Skeletal muscle satellite cell (primary cell): ENCODE measurements at regions not wholly inside any gene's neighbourhood (a gene's known extent, or its start where the extent isn't known, plus 50 kb on each side); places are given as distances from the start of the nearest gene placed in this dataset.

Experiments used
- H3K27me3 ChIP-seq: 2 replicates; pipeline ENCODE4 v1.7.0; 2013; ENCODE audit warnings: low read length; ENCODE audit not compliant: control insufficient read depth, insufficient read depth
- H3K36me3 ChIP-seq: 2 replicates; pipeline ENCODE4 v1.7.0; 2013; ENCODE audit warnings: mild to moderate bottlenecking, control low read depth, low read length; ENCODE audit not compliant: insufficient read depth
- H3K4me1 ChIP-seq: 2 replicates; pipeline ENCODE4 v1.7.0; 2013; ENCODE audit warnings: low read length; ENCODE audit not compliant: control insufficient read depth, insufficient read depth
- H3K4me2 ChIP-seq: 2 replicates; pipeline ENCODE4 v1.7.0; 2013; ENCODE audit warnings: mild to moderate bottlenecking, low read length
- H3K4me3 ChIP-seq: 2 replicates; pipeline ENCODE4 v1.7.0; 2013; ENCODE audit warnings: low read length
- H3K9ac ChIP-seq: 2 replicates; pipeline ENCODE4 v1.7.0; 2013; ENCODE audit warnings: mild to moderate bottlenecking, low read depth, low read length, moderate library complexity
- H3K9me3 ChIP-seq: replicated peaks from 2 replicates; pipeline ENCODE4 v1.7.0; 2013; ENCODE audit warnings: mild to moderate bottlenecking, control low read depth, low read length

GRCh38 chr11:29265792-29266191 is 751.0 kb downstream of the KCNA4 start:
- H3K4me3 ChIP-seq = no peak overlapping the region

DNA sequence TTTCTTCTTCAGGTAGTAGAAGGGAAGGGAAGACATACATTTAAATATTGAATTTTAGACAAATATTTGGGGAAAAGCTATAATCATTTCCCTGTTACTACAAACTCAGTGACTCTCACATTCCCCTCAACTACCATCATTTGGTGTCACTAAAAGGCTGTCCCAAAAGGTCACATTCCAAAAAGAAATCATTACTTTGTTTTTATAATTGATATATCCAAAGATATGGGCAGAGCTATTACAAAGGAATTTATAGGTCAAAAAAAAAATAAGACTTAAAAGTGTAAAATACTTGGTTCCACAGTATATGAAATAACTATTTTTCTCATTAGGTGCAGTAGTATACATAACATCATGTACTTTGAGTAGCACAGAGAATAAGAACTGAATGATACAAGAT is 751.4 kb downstream of the KCNA4 start:
- Histone ChIP-seq H3K4me1 (peaks cover 9% of the 10 kb centered on the region), H3K4me2 (no peak overlapping the region), H3K27me3 (no peaks in the 10 kb centered on the region), H3K9me3 (no peaks in the 10 kb centered on the region), H3K9ac (no peak overlapping the region), H3K4me3 (no peak overlapping the region), H3K36me3 (no peaks in the 10 kb centered on the region)

More at GRCh38 chr11:29265792-29266191, 751.0 kb downstream of the KCNA4 start:
- no peaks in the 10 kb centered on the region for H3K36me3 ChIP-seq
- H3K4me1 ChIP-seq = peaks cover 7% of the 10 kb centered on the region
- H3K27me3 ChIP-seq = no peaks in the 10 kb centered on the region
- H3K9ac ChIP-seq = no peak overlapping the region
- H3K9me3 ChIP-seq = no peaks in the 10 kb centered on the region
- no peak overlapping the region for H3K4me2 ChIP-seq

- H3K9me3 ChIP-seq = no peaks in the 10 kb centered on the region
- H3K9ac ChIP-seq = no peak overlapping the region
- peaks cover 9% of the 10 kb centered on the region for H3K4me1 ChIP-seq
- H3K27me3 ChIP-seq = no peaks in the 10 kb centered on the region
- no peaks in the 10 kb centered on the region for H3K36me3 ChIP-seq
- H3K4me2 ChIP-seq = no peak overlapping the region
- H3K4me3 ChIP-seq = no peak overlapping the region
Observed at GRCh38 chr11:29263971-29264682, 752.7 kb downstream of the KCNA4 start.

- Histone ChIP-seq H3K36me3 (no peaks in the 10 kb centered on the region), H3K4me2 (no peak overlapping the region), H3K27me3 (no peaks in the 10 kb centered on the region), H3K4me3 (no peak overlapping the region), H3K4me1 (peaks cover 9% of the 10 kb centered on the region), H3K9me3 (no peaks in the 10 kb centered on the region), H3K9ac (no peak overlapping the region)
Observed at GRCh38 chr11:29261831-29262230, 755.0 kb downstream of the KCNA4 start.

- no peaks in the 10 kb centered on the region for H3K36me3 ChIP-seq
- H3K4me3 ChIP-seq = no peak overlapping the region
- H3K4me1 ChIP-seq = peaks cover 9% of the 10 kb centered on the region
- H3K27me3 ChIP-seq = no peaks in the 10 kb centered on the region
- H3K4me2 ChIP-seq = no peak overlapping the region
- H3K9me3 ChIP-seq = no peaks in the 10 kb centered on the region
- no peak overlapping the region for H3K9ac ChIP-seq
Observed at GRCh38 chr11:29260939-29261705, 755.7 kb downstream of the KCNA4 start.

DNA sequence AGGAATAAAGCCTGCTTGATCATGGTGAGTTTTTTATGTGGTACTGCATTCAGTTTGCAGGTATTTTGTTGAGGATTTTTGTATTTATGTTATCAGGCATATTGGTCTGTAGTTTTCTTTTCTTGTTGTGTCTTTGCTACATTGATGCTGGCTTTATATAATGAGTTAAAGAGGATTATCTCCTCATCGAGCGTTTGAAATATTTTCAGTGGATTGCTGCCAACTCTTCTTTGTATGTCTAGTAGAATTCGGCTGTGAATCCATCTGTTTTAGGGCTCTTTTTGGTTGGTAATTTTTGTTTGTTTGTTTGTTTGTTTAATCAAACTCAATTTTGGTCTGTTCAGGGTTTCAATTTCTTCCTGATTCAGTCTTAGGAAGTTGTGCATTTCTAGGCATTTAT is 758.4 kb downstream of the KCNA4 start:
- no peaks in the 10 kb centered on the region for H3K9me3 ChIP-seq
- peaks cover 6% of the 10 kb centered on the region for H3K4me1 ChIP-seq
- H3K27me3 ChIP-seq = no peaks in the 10 kb centered on the region
- H3K4me3 ChIP-seq = no peak overlapping the region
- H3K9ac ChIP-seq = no peak overlapping the region
- no peaks in the 10 kb centered on the region for H3K36me3 ChIP-seq
- no peak overlapping the region for H3K4me2 ChIP-seq

DNA sequence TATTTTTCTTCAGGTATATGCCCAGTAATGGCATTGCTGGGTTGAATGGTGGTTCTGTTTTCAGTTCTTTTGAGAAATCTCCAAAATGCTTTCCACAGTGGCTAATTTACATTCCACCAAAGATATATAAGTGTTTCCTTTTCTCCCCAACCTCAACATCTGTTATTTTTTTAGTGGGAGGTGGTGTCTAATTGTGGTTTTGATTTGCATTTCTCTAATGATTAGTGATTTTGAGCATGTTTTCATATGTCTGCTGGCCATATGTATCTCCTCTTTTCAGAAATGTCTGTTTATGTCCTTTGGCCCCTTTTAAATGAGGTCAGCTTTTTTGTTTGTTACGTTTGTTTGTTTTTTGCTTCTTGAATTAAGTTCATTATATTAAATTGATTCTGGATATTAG is 760.2 kb downstream of the KCNA4 start:
- H3K9me3 ChIP-seq = no peaks in the 10 kb centered on the region

DNA sequence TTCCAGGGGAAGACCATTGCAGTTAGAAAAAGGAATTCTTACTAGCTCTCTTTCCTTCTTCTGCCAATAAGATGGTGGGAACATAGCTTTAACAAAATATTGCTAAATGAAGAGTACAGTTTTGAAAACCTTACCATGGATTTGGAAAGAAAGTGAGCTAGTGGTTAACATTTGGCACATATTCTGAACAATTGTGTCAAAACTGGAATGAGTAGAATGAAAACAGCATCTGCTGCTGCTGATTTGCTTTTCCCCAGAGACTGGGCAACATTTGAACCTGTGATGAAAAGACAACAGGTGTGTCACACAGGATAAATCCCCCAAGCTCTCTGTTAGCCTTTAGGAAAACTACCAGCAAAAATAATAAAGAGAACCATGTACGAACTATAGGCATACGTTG is 761.4 kb downstream of the KCNA4 start:
- Histone ChIP-seq H3K4me3 (no peak overlapping the region), H3K4me1 (peaks cover 6% of the 10 kb centered on the region), H3K36me3 (no peaks in the 10 kb centered on the region), H3K9me3 (no peaks in the 10 kb centered on the region), H3K9ac (no peak overlapping the region), H3K4me2 (no peak overlapping the region), H3K27me3 (no peaks in the 10 kb centered on the region)

More for the DNA sequence above, 760.2 kb downstream of the KCNA4 start:
- no peak overlapping the region for H3K9ac ChIP-seq
- H3K4me2 ChIP-seq = no peak overlapping the region
- no peaks in the 10 kb centered on the region for H3K27me3 ChIP-seq
- H3K36me3 ChIP-seq = no peaks in the 10 kb centered on the region
- no peak overlapping the region for H3K4me3 ChIP-seq
- peaks cover 12% of the 10 kb centered on the region for H3K4me1 ChIP-seq

GRCh38 chr11:29251738-29252137 is 765.1 kb downstream of the KCNA4 start:
- H3K9me3 ChIP-seq = no peaks in the 10 kb centered on the region
- no peak overlapping the region for H3K9ac ChIP-seq
- no peaks in the 10 kb centered on the region for H3K36me3 ChIP-seq
- H3K4me3 ChIP-seq = no peak overlapping the region
- H3K4me2 ChIP-seq = no peak overlapping the region
- no peaks in the 10 kb centered on the region for H3K27me3 ChIP-seq
- peaks cover 6% of the 10 kb centered on the region for H3K4me1 ChIP-seq

DNA sequence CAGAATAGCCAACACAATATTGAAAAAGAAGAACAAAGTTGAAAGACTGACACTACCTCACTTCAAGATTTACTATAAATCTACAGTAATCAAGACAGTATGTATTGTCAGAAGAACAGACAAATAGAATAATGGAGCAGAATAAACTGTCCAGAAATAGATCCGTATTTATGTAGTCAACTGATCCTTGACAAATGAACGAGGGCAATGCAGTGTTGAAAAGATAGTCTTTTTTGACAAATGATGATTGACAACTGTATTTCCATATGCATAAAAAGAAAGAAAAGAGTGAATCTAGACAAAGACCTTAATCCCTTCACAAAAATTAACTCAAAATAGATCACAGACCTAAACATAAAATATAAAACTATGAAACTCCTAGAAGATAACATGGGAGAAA is 767.1 kb downstream of the KCNA4 start:
- Histone ChIP-seq H3K4me2 (no peak overlapping the region), H3K36me3 (no peaks in the 10 kb centered on the region), H3K9me3 (no peaks in the 10 kb centered on the region), H3K27me3 (no peaks in the 10 kb centered on the region), H3K9ac (no peak overlapping the region), H3K4me1 (peaks cover 6% of the 10 kb centered on the region), H3K4me3 (no peak overlapping the region)

DNA sequence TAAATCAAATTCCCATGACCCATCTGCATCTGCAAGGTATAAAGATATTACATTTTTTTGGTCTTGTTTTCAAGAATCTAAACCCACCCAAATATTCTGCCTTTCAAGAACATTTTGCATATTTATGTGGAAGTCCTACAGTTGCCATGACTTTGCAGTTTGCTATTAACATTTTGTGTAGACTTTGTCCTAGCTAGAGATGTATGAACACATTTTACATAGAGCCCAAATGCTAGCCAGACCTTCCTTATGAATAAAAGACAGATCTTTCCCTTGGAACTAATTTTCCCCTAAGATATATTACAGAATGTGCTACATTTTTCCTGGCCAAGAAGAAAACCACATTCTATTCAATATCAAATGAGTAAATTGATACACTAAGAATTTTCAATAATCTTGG is 772.5 kb downstream of the KCNA4 start:
- Histone ChIP-seq H3K36me3 (no peaks in the 10 kb centered on the region), H3K27me3 (no peaks in the 10 kb centered on the region), H3K9me3 (no peaks in the 10 kb centered on the region), H3K4me1 (no peaks in the 10 kb centered on the region), H3K4me2 (no peak overlapping the region), H3K4me3 (no peak overlapping the region), H3K9ac (no peak overlapping the region)

DNA sequence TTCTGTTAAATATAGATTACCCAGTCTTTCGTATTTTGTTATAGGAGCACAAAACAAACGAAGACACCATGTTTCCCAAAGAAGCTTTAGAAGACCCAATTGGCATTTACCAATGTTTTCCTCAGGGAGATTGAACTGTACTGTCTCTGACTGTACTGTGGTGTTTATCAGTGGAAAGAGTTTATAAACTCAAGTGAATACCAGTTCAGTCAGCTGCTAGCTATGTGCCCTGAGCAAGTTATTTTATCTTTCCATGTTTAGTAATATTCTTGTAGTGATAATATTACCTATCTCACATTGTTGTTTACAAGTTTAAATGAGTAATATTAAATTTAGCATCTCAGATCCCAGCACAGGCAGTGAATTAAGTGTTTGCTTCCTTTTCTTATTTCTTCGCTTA is 773.2 kb downstream of the KCNA4 start:
- Histone ChIP-seq H3K27me3 (no peaks in the 10 kb centered on the region), H3K36me3 (no peaks in the 10 kb centered on the region), H3K9me3 (no peaks in the 10 kb centered on the region), H3K9ac (no peak overlapping the region), H3K4me2 (no peak overlapping the region), H3K4me3 (no peak overlapping the region), H3K4me1 (no peaks in the 10 kb centered on the region)
